Fibroblast of pulmonary artery (primary cell): ENCODE measurements at regions not wholly inside any gene's neighbourhood (a gene's known extent, or its start where the extent isn't known, plus 50 kb on each side); places are given as distances from the start of the nearest gene placed in this dataset.

ENCODE experiments used
- DNase-seq: peaks from one replicate; pipeline ENCODE4 v3.0.0-alpha.2; 2010; ENCODE audit warnings: low read depth
- H3K4me3 ChIP-seq: replicated peaks from 2 replicates; pipeline ENCODE4 v1.5.1; 2011; ENCODE audit warnings: low read depth, mild to moderate bottlenecking, control low read depth, low read length, moderate library complexity
- CTCF ChIP-seq: IDR thresholded peaks from 2 replicates; pipeline ENCODE4 v1.5.1; 2011; ENCODE audit warnings: mild to moderate bottlenecking, control low read depth, low read length, inconsistent platforms; ENCODE audit errors: missing control alignments

DNA sequence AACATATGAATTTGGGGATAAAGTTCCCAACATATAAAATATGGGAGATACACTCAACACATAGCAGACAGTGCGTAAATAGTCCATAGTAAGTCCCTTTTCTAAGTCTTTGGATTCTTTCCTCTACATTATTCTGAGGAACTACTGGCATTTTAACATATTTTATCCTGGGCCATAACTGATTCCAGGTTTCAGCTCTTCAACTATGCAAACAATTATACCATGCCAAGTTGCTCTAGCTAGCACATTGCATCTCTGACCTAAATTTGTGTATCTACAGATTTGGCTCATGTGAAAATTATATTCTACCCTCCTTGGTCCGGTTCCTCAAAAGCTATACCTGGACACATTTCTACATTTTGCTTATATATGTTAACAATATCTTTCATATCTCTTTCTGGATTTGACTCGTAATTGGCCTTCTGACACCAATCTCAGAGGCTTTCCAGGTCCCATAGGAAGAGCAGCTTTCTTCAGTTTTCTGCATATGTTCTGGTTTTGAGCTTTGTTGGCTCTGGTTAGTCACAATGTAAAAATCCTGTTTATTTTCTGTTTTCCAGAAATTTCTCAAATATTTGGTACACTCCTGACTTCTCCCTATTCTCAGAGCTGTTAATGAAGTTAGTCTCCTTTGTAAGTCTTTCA, 305.4 kb downstream of the BMP4 start:
- no peak for DNase-seq
- no peak for TF ChIP-seq CTCF
- no peak overlapping the region for H3K4me3 ChIP-seq

GRCh38 chr14:53646925-53647324, 309.7 kb downstream of the BMP4 start:
- DNase-seq, result no peak
- TF ChIP-seq CTCF, result no peak
- no peak overlapping the region for H3K4me3 ChIP-seq

GRCh38 chr14:53640695-53641094, 315.9 kb downstream of the BMP4 start:
- no peak overlapping the region for H3K4me3 ChIP-seq
- DNase-seq, result no peak
- TF ChIP-seq CTCF, result no peak

GRCh38 chr14:53638966-53639365, 317.7 kb downstream of the BMP4 start:
- DNase-seq, result no peak
- no peak for TF ChIP-seq CTCF
- no peak overlapping the region for H3K4me3 ChIP-seq

- DNase-seq, result no peak
- no peak for TF ChIP-seq CTCF
- no peak overlapping the region for H3K4me3 ChIP-seq
These were observed 321.8 kb downstream of the BMP4 start for GRCh38 chr14:53634793-53635192.

DNA sequence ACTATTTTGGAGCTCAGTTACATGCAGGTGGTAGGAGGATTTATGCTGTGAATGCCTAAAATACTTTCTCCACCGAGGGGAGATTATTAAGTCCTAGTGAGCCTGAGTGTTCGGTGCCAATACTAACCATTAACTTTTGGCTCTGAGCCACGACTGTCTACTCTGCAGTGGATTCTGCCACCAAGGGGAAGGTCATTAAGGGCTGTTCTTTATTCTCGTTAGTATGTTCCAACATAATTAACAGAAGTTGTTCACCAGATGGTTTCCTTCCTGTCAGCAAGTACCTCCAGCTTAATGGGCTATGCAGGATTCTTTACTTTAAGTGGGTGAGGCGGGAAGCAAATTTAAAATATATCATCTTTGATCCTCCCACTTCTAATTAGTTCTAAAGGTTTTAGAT, 326.3 kb downstream of the BMP4 start:
- no peak for TF ChIP-seq CTCF
- DNase-seq, result no peak

GRCh38 chr14:53628732-53629430, 327.7 kb downstream of the BMP4 start:
- no peak for DNase-seq
- H3K4me3 ChIP-seq, result no peak overlapping the region
- TF ChIP-seq CTCF, result no peak

More for the DNA sequence above, 326.3 kb downstream of the BMP4 start:
- no peak overlapping the region for H3K4me3 ChIP-seq
